Stimulated activated CD8-positive, alpha-beta memory T cell treated with anti-CD3 and anti-CD28 coated beads, Interleukin-7, amount 100 ng/mL, for 48 hours (primary cell): ENCODE measurements at regions not wholly inside any gene's neighbourhood (a gene's known extent, or its start where the extent isn't known, plus 50 kb on each side); places are given as distances from the start of the nearest gene placed in this dataset.

ENCODE experiments used
- DNase-seq, 2 donors: peaks; one replicate each; pipeline ENCODE4 v3.0.0-alpha.2; 2020; ENCODE audit warnings: low read depth in 1 of 2; ENCODE audit errors: extremely low read depth in 1 of 2

GRCh38 chr22:22996511-22997261 is 73.6 kb upstream of the GNAZ start:
- DNase-seq = no peak

DNA sequence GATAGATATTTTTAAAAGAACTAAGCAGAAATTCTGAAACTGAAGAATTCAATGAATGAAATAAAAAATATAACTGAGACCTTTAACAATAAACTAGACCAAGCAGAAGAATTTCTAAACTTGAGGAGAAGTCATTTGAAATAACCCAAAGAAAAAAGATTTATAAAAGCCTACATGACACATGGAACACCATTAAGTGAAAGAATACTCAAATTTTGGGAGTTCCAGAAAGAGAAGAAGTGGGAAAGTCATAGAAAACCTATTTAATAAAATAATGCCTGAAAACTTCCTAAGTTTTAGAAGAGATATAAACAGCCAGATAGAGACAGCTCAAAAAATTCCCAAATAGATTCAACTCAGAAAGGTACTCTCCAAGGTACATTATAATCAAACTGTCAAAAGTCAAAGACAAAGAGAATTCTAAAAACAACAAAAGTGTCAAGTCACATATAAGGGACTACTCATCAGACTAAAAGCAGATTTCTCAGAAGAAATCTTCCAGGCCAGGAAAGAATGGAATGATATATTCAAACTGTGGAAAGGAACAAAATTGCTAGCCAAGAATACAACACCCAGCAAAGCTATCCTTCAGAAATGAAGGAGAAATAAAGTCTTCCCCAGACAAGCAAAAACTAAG is 72.9 kb upstream of the GNAZ start:
- no peak for DNase-seq

DNA sequence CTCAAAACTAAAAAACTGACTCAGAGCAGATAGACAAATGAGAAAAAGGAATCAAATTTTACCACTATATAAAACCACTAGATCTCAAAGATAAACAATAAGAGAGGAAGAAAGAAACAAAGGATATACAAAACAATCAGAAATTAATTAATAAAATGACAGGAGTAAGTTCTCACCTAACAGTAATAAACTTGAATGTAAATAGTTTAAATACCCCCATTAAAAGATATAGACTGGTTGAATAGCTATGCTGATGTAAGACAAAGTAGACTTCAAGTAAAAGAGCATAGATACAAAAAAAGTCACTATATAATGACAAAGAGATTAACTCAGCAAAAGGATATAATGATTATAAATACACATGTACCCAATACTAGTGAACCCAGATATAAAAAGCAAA is 72.3 kb upstream of the GNAZ start:
- no peak for DNase-seq

DNA sequence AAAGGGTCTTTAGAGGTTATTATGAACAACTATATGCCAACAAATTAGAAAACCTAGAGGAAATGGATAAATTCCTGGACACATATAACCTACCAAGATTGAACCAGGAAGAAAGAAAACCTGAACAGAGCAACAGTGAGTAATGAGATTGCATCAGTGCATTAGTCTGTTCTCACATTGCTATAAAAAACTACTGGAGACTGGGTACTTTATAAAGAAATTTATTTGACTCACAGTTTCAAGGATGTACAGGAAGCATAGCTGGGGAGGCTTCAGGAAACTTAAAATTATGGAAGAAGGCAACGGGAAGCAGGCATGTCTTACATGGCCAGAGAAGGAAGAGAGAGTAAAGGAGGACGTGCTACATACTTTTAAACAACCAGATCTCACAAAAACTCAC is 70.8 kb upstream of the GNAZ start:
- no peak for DNase-seq

DNA sequence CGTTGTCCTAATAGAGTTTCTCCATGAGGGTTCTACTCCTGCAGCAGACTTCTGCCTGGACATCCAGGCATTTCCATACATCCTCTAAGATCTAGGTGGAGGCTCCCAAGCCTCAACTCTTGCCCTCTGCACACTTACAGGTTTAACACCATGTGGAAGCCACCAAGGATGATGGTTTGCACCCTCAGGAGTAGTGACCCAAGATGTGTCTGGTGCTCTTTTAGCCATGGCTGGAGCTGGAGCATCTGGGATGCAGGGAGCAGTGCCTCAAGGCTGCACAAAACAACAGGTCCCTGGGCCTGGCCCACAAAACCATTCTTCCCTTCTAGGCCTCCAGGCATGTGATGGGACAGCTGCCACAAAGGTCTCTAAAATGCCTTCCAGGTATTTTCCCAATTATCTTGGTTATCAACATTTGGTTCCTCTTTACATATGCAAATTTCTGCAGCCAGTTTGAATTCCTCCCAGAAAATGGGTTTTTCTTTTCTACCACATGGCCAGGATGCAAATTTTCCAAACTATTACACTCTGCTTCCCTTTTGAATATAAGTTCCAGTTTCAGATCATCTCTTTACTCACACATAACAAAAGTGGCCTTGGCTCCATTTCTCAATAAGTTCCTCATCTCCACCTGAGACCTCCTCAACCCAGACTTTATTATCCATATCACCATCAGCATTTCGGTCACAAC is 69.5 kb upstream of the GNAZ start:
- no peak for DNase-seq

GRCh38 chr22:23001463-23001862 is 68.9 kb upstream of the GNAZ start:
- DNase-seq = no peak

DNA sequence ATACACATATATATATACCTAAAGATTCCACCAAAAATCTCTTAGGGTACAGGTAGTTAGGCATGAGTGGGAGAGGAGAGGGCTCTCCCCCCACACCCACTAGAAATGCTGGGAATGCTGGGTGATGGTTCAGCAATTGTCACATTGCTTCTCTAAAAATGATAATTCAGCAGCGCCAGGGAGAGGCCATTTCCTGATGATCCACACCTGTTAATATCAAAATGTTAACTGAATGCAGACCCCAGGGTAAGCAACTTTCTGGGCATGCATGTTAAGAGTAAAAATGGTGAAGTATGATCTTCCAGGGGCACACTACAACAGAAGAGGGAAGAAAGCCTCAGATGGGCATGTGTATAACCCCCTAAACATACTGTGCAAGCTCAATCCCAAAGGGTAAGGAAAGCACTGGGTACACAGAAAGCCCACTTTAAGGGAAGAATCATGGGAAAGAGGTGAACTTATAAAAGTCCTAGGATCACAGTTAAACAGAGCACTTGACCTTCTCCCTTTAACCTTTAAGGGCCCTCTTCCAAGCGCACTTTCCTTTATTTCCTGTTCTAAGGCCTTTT is 67.6 kb upstream of the GNAZ start:
- no peak for DNase-seq

DNA sequence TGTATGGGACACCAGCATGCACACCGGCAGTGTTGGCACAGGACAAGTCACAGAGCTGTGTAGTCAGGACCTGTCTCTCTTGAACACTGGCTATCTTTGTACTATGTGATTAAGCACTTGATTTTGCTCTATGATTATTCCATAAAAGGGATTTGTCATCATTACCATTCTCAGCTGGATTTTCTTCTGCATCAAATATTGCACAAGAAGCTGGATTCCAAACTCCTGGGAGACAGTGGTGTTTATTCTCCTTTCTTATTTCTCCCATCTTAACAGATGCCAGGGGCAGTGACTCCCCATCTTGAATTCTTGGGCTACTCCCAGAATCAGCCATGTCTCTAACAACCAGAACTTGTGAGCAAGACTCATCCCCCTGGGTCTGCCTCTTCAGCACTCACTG is 62.5 kb upstream of the GNAZ start:
- no peak for DNase-seq

GRCh38 chr22:23008896-23009295 is 61.4 kb upstream of the GNAZ start:
- no peak for DNase-seq
